Neural progenitor cell (in vitro differentiated cells): ENCODE measurements at regions not wholly inside any gene's neighbourhood (a gene's known extent, or its start where the extent isn't known, plus 50 kb on each side); places are given as distances from the start of the nearest gene placed in this dataset.

ENCODE experiments used
- DNase-seq: peaks from one replicate; pipeline ENCODE4 v3.0.0-alpha.2; 2016; ENCODE audit warnings: low spot score
- H2AFZ ChIP-seq: fragments of 200-600 bp; sonication (generic); replicated peaks from 2 replicates; pipeline ENCODE4 v1.6.1; 2016; ENCODE audit warnings: antibody characterized with exemption
- H3F3A ChIP-seq: fragments of 200-600 bp; sonication (generic); 2 replicates; pipeline ENCODE4 v1.6.1; 2016; ENCODE audit warnings: antibody characterized with exemption, low read depth
- H3K27ac ChIP-seq: fragments of 200-600 bp; sonication (generic); 2 replicates; pipeline ENCODE4 v1.5.1; 2016; ENCODE audit warnings: mild to moderate bottlenecking
- H3K27me3 ChIP-seq: fragments of 200-600 bp; sonication (generic); 2 replicates; pipeline ENCODE4 v1.6.1; 2016; ENCODE audit warnings: mild to moderate bottlenecking, moderate library complexity
- H3K36me3 ChIP-seq: fragments of 200-600 bp; sonication (generic); 2 replicates; pipeline ENCODE4 v1.5.1; 2016
- H3K4me1 ChIP-seq: fragments of 200-600 bp; sonication (generic); 2 replicates; pipeline ENCODE4 v1.6.1; 2016; ENCODE audit warnings: mixed run types
- H3K4me2 ChIP-seq: fragments of 200-600 bp; sonication (generic); 2 replicates; pipeline ENCODE4 v1.6.1; 2016
- H3K4me3 ChIP-seq: fragments of 200-600 bp; sonication (generic); 2 replicates; pipeline ENCODE4 v1.5.1; 2016
- H3K79me2 ChIP-seq: fragments of 200-600 bp; sonication (generic); 2 replicates; pipeline ENCODE4 v1.6.1; 2016; ENCODE audit warnings: low read depth
- H3K9ac ChIP-seq: fragments of 200-600 bp; sonication (generic); 2 replicates; pipeline ENCODE4 v1.6.1; 2016
- H3K9me3 ChIP-seq: fragments of 200-600 bp; sonication (generic); 2 replicates; pipeline ENCODE4 v1.5.1; 2016; ENCODE audit warnings: low read depth
- H4K20me1 ChIP-seq: fragments of 200-600 bp; sonication (generic); 2 replicates; pipeline ENCODE4 v1.6.1; 2016; ENCODE audit warnings: low read depth
- H3K27ac Mint-ChIP-seq: 3 replicates; pipeline ENCODE4 v1.8.0; 2021; ENCODE audit warnings: mixed read lengths
- H3K27me3 Mint-ChIP-seq: 2 replicates; pipeline ENCODE4 v1.8.0; 2022; ENCODE audit warnings: low read depth, mild to moderate bottlenecking, inconsistent platforms, moderate library complexity, mixed read lengths; ENCODE audit not compliant: insufficient read depth
- H3K36me3 Mint-ChIP-seq: 3 replicates; pipeline ENCODE4 v1.8.0; 2021; ENCODE audit warnings: mixed read lengths
- H3K4me1 Mint-ChIP-seq: 3 replicates; pipeline ENCODE4 v1.8.0; 2021; ENCODE audit warnings: mixed read lengths
- H3K4me3 Mint-ChIP-seq: 3 replicates; pipeline ENCODE4 v1.8.0; 2021; ENCODE audit warnings: mild to moderate bottlenecking, moderate library complexity, mixed read lengths
- H3K9me3 Mint-ChIP-seq: 3 replicates; pipeline ENCODE4 v1.8.0; 2020; ENCODE audit warnings: mixed read lengths
- EZH2 ChIP-seq: fragments of 200-600 bp; sonication (generic); IDR thresholded peaks from 2 replicates; pipeline ENCODE4 v1.6.1; 2017; ENCODE audit warnings: antibody characterized with exemption, mild to moderate bottlenecking, moderate library complexity
- EZH2phosphoT487 ChIP-seq: fragments of 200-600 bp; sonication (generic); IDR thresholded peaks from 2 replicates; pipeline ENCODE4 v1.6.1; 2017; ENCODE audit warnings: antibody characterized with exemption
- TF ChIP-seq, protein P1 (sequence below): fragments of 200-600 bp; sonication (generic); IDR thresholded peaks from 2 replicates; pipeline ENCODE4 v1.5.1; 2017; ENCODE audit warnings: antibody characterized with exemption, mild to moderate bottlenecking

- Histone ChIP-seq H3K27ac (no peak overlapping the region), H3K4me2 (no peak overlapping the region), H3K4me1 (peaks cover 2% of the 10 kb centered on the region), H3K36me3 (no peaks in the 10 kb centered on the region), H3K79me2 (no peaks in the 10 kb centered on the region), H3K9me3 (no peaks in the 10 kb centered on the region), H3F3A (no peaks in the 10 kb centered on the region), H3K27me3 (peaks cover 13% of the 10 kb centered on the region), H3K4me3 (no peak overlapping the region), H2AFZ (no peak overlapping the region), H4K20me1 (no peaks in the 10 kb centered on the region), H3K9ac (no peak overlapping the region)
- Mint-ChIP-seq H3K4me3 (no peak overlapping the region), H3K4me1 (peaks cover 10% of the 10 kb centered on the region), H3K27me3 (peaks cover 6% of the 10 kb centered on the region), H3K27ac (no peak overlapping the region), H3K9me3 (peaks cover 2% of the 10 kb centered on the region), H3K36me3 (no peaks in the 10 kb centered on the region)
- no peak for TF ChIP-seq EZH2
- TF ChIP-seq, protein P1, sequence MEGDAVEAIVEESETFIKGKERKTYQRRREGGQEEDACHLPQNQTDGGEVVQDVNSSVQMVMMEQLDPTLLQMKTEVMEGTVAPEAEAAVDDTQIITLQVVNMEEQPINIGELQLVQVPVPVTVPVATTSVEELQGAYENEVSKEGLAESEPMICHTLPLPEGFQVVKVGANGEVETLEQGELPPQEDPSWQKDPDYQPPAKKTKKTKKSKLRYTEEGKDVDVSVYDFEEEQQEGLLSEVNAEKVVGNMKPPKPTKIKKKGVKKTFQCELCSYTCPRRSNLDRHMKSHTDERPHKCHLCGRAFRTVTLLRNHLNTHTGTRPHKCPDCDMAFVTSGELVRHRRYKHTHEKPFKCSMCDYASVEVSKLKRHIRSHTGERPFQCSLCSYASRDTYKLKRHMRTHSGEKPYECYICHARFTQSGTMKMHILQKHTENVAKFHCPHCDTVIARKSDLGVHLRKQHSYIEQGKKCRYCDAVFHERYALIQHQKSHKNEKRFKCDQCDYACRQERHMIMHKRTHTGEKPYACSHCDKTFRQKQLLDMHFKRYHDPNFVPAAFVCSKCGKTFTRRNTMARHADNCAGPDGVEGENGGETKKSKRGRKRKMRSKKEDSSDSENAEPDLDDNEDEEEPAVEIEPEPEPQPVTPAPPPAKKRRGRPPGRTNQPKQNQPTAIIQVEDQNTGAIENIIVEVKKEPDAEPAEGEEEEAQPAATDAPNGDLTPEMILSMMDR, result no peak
- TF ChIP-seq EZH2phosphoT487, result no peak
- DNase-seq, result no peak
These were observed 51.8 kb upstream of the ADGRA1 start for GRCh38 chr10:133035952-133036351.

DNA sequence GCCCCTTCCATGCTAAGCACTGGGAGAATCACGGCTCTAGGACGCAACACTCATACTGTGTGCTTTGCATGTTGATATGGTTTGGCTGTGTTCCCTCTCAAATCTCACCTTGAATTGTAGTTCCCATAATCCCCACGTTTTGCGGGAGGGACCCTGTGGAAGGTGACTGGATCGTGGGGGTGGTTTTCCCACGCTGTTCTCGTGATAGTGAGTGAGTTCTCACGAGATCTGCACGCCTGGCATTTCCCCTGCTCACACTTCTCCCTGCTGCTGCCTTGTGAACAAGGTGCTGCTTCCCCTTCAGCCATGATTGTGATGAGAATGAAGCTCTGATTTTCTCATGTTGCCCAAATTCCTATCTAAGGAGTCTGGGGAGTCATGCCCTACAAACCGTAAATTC lies 53.0 kb upstream of the ADGRA1 start:
- Histone ChIP-seq H3K27ac (no peak overlapping the region), H3F3A (no peaks in the 10 kb centered on the region), H3K36me3 (no peaks in the 10 kb centered on the region), H3K4me1 (peaks cover 9% of the 10 kb centered on the region), H3K79me2 (no peaks in the 10 kb centered on the region), H2AFZ (no peak overlapping the region), H3K27me3 (peaks cover 25% of the 10 kb centered on the region), H3K9ac (no peak overlapping the region), H3K4me3 (no peak overlapping the region), H3K9me3 (no peaks in the 10 kb centered on the region), H4K20me1 (no peaks in the 10 kb centered on the region), H3K4me2 (no peak overlapping the region)
- Mint-ChIP-seq H3K27me3 (peaks cover 13% of the 10 kb centered on the region), H3K9me3 (peaks cover 2% of the 10 kb centered on the region), H3K4me1 (peaks cover 18% of the 10 kb centered on the region), H3K4me3 (no peak overlapping the region), H3K27ac (no peak overlapping the region), H3K36me3 (no peaks in the 10 kb centered on the region)
- DNase-seq, result no peak
- TF ChIP-seq, protein P1, result no peak
- TF ChIP-seq EZH2phosphoT487 (no peak), EZH2 (no peak)

GRCh38 chr10:133034092-133034491 lies 53.6 kb upstream of the ADGRA1 start:
- H3K4me3 ChIP-seq, result no peak overlapping the region
- H3K27me3 Mint-ChIP-seq, result peaks cover 17% of the 10 kb centered on the region
- TF ChIP-seq, protein P1, result no peak
- no peak for TF ChIP-seq EZH2phosphoT487
- TF ChIP-seq EZH2, result no peak
- H3K27ac Mint-ChIP-seq, result no peak overlapping the region
- no peak overlapping the region for H3K9ac ChIP-seq
- H3K4me3 Mint-ChIP-seq, result no peak overlapping the region
- DNase-seq, result no peak
- H3K9me3 ChIP-seq, result no peaks in the 10 kb centered on the region
- peaks cover 32% of the 10 kb centered on the region for H3K27me3 ChIP-seq
- H2AFZ ChIP-seq, result no peak overlapping the region
- H3K9me3 Mint-ChIP-seq, result peaks cover 2% of the 10 kb centered on the region
- H3K4me1 ChIP-seq, result peaks cover 9% of the 10 kb centered on the region
- H3K36me3 Mint-ChIP-seq, result no peaks in the 10 kb centered on the region
- H3K27ac ChIP-seq, result no peak overlapping the region
- H3K4me1 Mint-ChIP-seq, result peaks cover 18% of the 10 kb centered on the region
- no peaks in the 10 kb centered on the region for H4K20me1 ChIP-seq
- H3K79me2 ChIP-seq, result no peaks in the 10 kb centered on the region
- H3F3A ChIP-seq, result no peaks in the 10 kb centered on the region
- H3K36me3 ChIP-seq, result no peaks in the 10 kb centered on the region
- no peak overlapping the region for H3K4me2 ChIP-seq

- H3K27ac Mint-ChIP-seq, result no peak overlapping the region
These were observed 54.0 kb upstream of the ADGRA1 start for GRCh38 chr10:133033742-133034048.

More at GRCh38 chr10:133033742-133034048, 54.0 kb upstream of the ADGRA1 start:
- Histone ChIP-seq H3K4me3 (no peak overlapping the region), H3K9me3 (no peaks in the 10 kb centered on the region), H3K4me1 (peaks cover 9% of the 10 kb centered on the region), H3K27me3 (peaks cover 36% of the 10 kb centered on the region), H3K36me3 (no peaks in the 10 kb centered on the region), H3F3A (no peaks in the 10 kb centered on the region), H3K27ac (no peak overlapping the region), H2AFZ (no peak overlapping the region), H3K79me2 (no peaks in the 10 kb centered on the region), H4K20me1 (no peaks in the 10 kb centered on the region), H3K4me2 (no peak overlapping the region), H3K9ac (no peak overlapping the region)
- DNase-seq, result no peak
- no peak overlapping the region for H3K4me3 Mint-ChIP-seq
- H3K36me3 Mint-ChIP-seq, result no peaks in the 10 kb centered on the region
- peaks cover 2% of the 10 kb centered on the region for H3K9me3 Mint-ChIP-seq
- peaks cover 17% of the 10 kb centered on the region for H3K27me3 Mint-ChIP-seq
- TF ChIP-seq EZH2phosphoT487 (no peak), EZH2 (no peak)
- TF ChIP-seq, protein P1, result no peak
- peaks cover 16% of the 10 kb centered on the region for H3K4me1 Mint-ChIP-seq
